Right lobe of liver (tissue), 6 donors: ENCODE measurements at regions not wholly inside any gene's neighbourhood (a gene's known extent, or its start where the extent isn't known, plus 50 kb on each side); places are given as distances from the start of the nearest gene placed in this dataset.
"Not testable (repeated sequence)": the region's sequence is repeated elsewhere in the genome, so short reads cannot be mapped to it uniquely, and the experiment has no call there.

ENCODE experiments used
- ATAC-seq, 4 donors: fragments of 200-7000 bp; cut with Tn5 transposase; one replicate each; pipeline ENCODE4 v1.9.1; 2020; ENCODE audit warnings: mild to moderate bottlenecking in 4 of 4, moderate library complexity in 4 of 4
- DNase-seq, 3 donors: peaks; one replicate each; pipeline ENCODE4 v3.0.0-alpha.2; 2020
- H3K27ac ChIP-seq, 3 donors: fragments of 200-600 bp; one replicate each; pipeline ENCODE4 v1.8.0; 2022
- H3K27me3 ChIP-seq, 2 donors: fragments of 200-600 bp; one replicate each; pipeline ENCODE4 v1.8.0; 2022
- H3K36me3 ChIP-seq, 4 donors: fragments of 200-600 bp; sonication (generic) in 1 of 4; one replicate each; pipeline versions ENCODE4 v1.5.1 to v1.8.0; 2017 to 2022; ENCODE audit warnings: control low read depth in 1 of 4
- H3K4me1 ChIP-seq, 4 donors: fragments of 200-600 bp; sonication (generic) in 1 of 4; one replicate each; pipeline versions ENCODE4 v1.5.1 to v1.8.0; 2017 to 2022; ENCODE audit warnings: control low read depth in 1 of 4
- H3K4me3 ChIP-seq, 3 donors: fragments of 200-600 bp; one replicate each; pipeline ENCODE4 v1.8.0; 2022
- H3K9me3 ChIP-seq, 4 donors: fragments of 200-600 bp; sonication (generic) in 1 of 4; one replicate each; pipeline versions ENCODE4 v1.5.1 to v1.8.0; 2017 to 2022; ENCODE audit warnings: control low read depth in 1 of 4
- POLR2A ChIP-seq: fragments of 450-650 bp; IDR thresholded peaks from one replicate; pipeline ENCODE4 v1.6.1; 2017; ENCODE audit warnings: antibody characterized with exemption, mild to moderate bottlenecking
- WGBS: methylation state at CpG from one replicate; pipeline ENCODE4 v1.1.6; 2018; ENCODE audit warnings: low coverage, low lambda C conversion rate; ENCODE audit not compliant: insufficient coverage; ENCODE audit errors: missing lambda C conversion rate; 5-methylcytosine and 5-hydroxymethylcytosine counted together
- intact Hi-C, 2 donors: fragments of 100-400 bp; cut with DNase I; formaldehyde crosslinking; loops; one replicate each; pipeline versions ENCODE4 v1.11.2 to v1.14.1; 2022
- TF ChIP-seq, protein P1 (sequence below), 4 donors: fragments of 200-600 bp in 3 of 4; fragments of 450-650 bp in 1 of 4; IDR thresholded peaks; one replicate each; pipeline versions ENCODE4 v1.5.1 to v1.8.0; 2016 to 2022; ENCODE audit warnings: antibody characterized with exemption in 4 of 4, mild to moderate bottlenecking in 2 of 4
- donor health status: DM: no; HTN: yes; CAD: no.
- donor health status: DM: no; HTN: no; CAD: no.
- donor health status: DM: no; HTN: no; CAD: no.
- donor health status: DM: no; HTN: yes; CAD: no.
- donor health status: DM: no; HTN: yes; CAD: no.

DNA sequence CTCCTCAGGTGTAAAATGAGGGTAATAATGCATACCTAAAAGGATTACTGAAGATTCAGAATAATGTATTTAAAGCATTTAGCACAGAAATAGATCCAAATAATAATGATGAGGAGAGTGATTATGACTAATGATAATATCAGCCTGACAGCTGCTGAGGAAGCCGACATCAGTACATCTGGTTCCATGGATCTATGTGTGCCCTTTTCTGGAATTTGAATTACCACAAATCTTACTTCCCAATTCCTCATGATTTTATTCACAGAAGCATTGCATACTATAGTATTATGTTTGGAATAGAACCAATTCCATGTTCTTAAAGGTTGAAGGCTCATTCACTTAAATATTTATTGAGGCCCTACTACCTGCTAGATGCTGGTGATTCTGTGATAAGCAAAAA, 248.9 kb upstream of the THUMPD2 start:
- no peaks in the 10 kb centered on the region for H3K36me3 ChIP-seq

DNA sequence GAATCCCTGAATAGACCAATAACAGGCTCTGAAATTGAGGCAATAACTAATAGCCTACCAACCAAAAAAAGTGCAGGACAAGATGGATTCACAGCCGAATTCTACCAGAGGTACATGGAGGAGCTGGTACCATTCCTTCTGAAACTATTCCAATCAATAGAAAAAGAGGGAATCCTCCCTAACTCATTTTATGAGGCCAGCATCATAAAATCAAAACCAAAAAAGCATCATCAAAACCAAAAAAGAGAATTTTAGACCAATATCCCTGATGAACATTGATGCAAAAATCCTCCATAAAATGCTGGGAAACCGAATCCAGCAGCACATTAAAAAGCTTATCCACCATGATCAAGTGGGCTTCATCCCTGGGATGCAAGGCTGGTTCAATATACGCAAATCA, 246.2 kb upstream of the THUMPD2 start:
- H3K4me1 ChIP-seq, H3K4me3 ChIP-seq, H3K9me3 ChIP-seq, ATAC-seq, intact Hi-C loops, H3K27me3 ChIP-seq, DNase-seq, H3K27ac ChIP-seq, H3K36me3 ChIP-seq: not testable (repeated sequence)
- WGBS, result 12% methylated on average over 3 of the region's 3 CpGs

More for the DNA sequence above, 248.9 kb upstream of the THUMPD2 start:
- TF ChIP-seq, protein P1, sequence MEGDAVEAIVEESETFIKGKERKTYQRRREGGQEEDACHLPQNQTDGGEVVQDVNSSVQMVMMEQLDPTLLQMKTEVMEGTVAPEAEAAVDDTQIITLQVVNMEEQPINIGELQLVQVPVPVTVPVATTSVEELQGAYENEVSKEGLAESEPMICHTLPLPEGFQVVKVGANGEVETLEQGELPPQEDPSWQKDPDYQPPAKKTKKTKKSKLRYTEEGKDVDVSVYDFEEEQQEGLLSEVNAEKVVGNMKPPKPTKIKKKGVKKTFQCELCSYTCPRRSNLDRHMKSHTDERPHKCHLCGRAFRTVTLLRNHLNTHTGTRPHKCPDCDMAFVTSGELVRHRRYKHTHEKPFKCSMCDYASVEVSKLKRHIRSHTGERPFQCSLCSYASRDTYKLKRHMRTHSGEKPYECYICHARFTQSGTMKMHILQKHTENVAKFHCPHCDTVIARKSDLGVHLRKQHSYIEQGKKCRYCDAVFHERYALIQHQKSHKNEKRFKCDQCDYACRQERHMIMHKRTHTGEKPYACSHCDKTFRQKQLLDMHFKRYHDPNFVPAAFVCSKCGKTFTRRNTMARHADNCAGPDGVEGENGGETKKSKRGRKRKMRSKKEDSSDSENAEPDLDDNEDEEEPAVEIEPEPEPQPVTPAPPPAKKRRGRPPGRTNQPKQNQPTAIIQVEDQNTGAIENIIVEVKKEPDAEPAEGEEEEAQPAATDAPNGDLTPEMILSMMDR (IDR thresholded peaks at IDR 0.05), result no peak
- no peaks in the 10 kb centered on the region for H3K27me3 ChIP-seq
- WGBS, result 71% methylated on average over 1 of the region's 1 CpG
- intact Hi-C loops, result no loop called here
- no peak overlapping the region for H3K27ac ChIP-seq
- ATAC-seq, result no peak
- H3K4me1 ChIP-seq, result no peaks in the 10 kb centered on the region
- no peak overlapping the region for H3K4me3 ChIP-seq
- no peaks in the 10 kb centered on the region for H3K9me3 ChIP-seq
- DNase-seq, result no peak

DNA sequence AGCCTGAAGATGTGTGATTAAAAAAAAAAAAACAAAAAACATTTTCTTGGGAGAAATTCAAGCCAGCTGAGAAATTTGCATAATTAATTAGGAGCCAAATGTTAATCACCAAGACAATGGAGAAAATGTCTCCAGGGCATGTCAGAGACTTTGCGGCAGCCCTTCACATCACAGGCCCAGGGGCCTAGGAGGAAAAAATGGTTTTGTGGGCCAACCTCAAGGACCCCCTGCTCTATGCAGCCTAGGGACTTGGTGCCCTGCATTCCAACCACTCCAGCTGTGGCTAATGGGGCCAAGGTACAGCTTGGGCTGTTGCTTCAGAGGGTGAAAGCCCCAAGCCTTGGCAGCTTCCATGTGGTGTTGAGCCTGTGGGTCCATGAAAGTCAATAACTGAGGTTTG, 241.9 kb upstream of the THUMPD2 start:
- no peak overlapping the region for H3K27ac ChIP-seq
- no peaks in the 10 kb centered on the region for H3K9me3 ChIP-seq
- 100% methylated on average over 1 of the region's 1 CpG for WGBS
- DNase-seq, result no peak
- no peak for TF ChIP-seq POLR2A
- TF ChIP-seq, protein P1 (IDR thresholded peaks at IDR 0.05), result no peak
- no peak overlapping the region for H3K4me3 ChIP-seq
- intact Hi-C loops, result no loop called here
- no peak for ATAC-seq
- H3K27me3 ChIP-seq, result no peaks in the 10 kb centered on the region
- no peaks in the 10 kb centered on the region for H3K36me3 ChIP-seq
- H3K4me1 ChIP-seq, result no peaks in the 10 kb centered on the region

DNA sequence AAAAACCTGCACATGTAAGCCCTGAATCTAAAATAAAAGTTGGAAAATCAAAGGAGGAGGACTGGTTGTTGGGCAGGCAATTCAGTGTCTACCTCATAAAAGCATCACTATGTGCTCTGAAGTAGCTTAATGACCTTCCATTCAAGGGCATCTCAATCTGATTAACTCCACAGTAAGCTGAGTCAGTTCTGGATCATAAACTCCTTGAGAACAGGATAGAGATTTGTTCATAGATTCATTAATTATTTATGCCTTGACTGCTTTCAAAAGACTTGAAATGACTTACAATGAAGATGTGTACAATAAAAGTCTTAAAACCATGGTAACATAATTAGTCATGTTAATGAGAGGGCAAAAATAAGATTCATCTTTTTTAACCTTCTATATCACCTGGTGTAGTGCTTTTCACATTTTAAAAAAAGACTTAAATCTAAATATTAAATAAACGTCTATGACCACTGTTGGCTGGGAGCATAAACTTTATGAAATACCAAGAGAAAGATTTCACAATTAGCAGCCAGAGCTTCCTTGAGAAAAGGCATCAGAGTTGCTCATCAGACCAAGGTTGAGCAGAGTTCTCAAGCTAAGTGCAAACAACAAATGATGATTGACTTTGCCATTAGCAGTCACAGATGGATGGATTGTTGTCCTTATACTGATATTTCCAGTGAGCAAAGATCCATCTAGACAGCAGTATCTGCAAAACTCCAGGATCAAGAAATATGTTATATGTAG, 237.3 kb upstream of the THUMPD2 start:
- intact Hi-C loops, result no loop called here
- no peaks in the 10 kb centered on the region for H3K9me3 ChIP-seq
- H3K36me3 ChIP-seq, result no peaks in the 10 kb centered on the region
- no peaks in the 10 kb centered on the region for H3K4me1 ChIP-seq
- 12% methylated on average over 1 of the region's 1 CpG for WGBS
- TF ChIP-seq, protein P1 (IDR thresholded peaks at IDR 0.05), result no peak
- TF ChIP-seq POLR2A, result no peak
- DNase-seq (no peak), ATAC-seq (no peak)
- no peaks in the 10 kb centered on the region for H3K27me3 ChIP-seq
- no peak overlapping the region for H3K4me3 ChIP-seq
- no peak overlapping the region for H3K27ac ChIP-seq

DNA sequence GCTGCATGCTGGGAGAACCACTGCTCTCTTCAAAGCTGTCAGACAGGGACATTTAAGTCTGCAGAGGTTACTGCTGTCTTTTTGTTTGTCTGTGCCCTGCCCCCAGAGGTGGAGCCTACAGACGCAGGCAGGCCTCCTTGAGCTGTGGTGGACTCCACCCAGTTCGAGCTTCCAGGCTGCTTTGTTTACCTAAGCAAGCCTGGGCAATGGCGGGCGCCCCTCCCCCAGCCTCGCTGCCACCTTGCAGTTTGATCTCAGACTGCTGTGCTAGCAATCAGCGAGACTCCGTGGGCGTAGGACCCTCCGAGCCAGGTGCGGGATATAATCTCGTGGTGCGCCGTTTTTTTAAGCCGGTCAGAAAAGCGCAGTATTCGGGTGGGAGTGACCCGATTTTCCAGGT, 234.9 kb upstream of the THUMPD2 start:
- H3K9me3 ChIP-seq, H3K36me3 ChIP-seq, H3K4me1 ChIP-seq, H3K27me3 ChIP-seq, intact Hi-C loops, H3K27ac ChIP-seq, H3K4me3 ChIP-seq, ATAC-seq, DNase-seq: not testable (repeated sequence)
- WGBS, result 40% methylated on average over 1 of the region's 17 CpGs
